Ishikawa (cell line): ENCODE measurements at regions not wholly inside any gene's neighbourhood (a gene's known extent, or its start where the extent isn't known, plus 50 kb on each side); places are given as distances from the start of the nearest gene placed in this dataset.

Experiments
- CEBPB ChIP-seq: IDR thresholded peaks from 2 replicates; pipeline ENCODE4 v1.6.1; 2012
- CREB1 ChIP-seq: IDR thresholded peaks from 2 replicates; pipeline ENCODE4 v1.6.1; 2012; ENCODE audit warnings: low read depth
- EGR1 ChIP-seq: IDR thresholded peaks from 2 replicates; pipeline ENCODE4 v1.6.1; 2012
- EP300 ChIP-seq: IDR thresholded peaks from 2 replicates; pipeline ENCODE4 v1.6.1; 2012; ENCODE audit warnings: borderline replicate concordance
- FOXM1 ChIP-seq: IDR thresholded peaks from 2 replicates; pipeline ENCODE4 v1.6.1; 2012; ENCODE audit warnings: low read depth, borderline replicate concordance
- MAX ChIP-seq: IDR thresholded peaks from 2 replicates; pipeline ENCODE4 v1.6.1; 2012
- NFIC ChIP-seq: IDR thresholded peaks from 2 replicates; pipeline ENCODE4 v1.6.1; 2012
- RAD21 ChIP-seq: IDR thresholded peaks from 2 replicates; pipeline ENCODE4 v1.6.1; 2012; ENCODE audit warnings: low read depth
- REST ChIP-seq: IDR thresholded peaks from 2 replicates; pipeline ENCODE4 v1.6.1; 2012; ENCODE audit warnings: low read depth, mild to moderate bottlenecking
- TAF1 ChIP-seq: IDR thresholded peaks from 2 replicates; pipeline ENCODE4 v1.6.1; 2012; ENCODE audit warnings: low read depth, mild to moderate bottlenecking
- TCF12 ChIP-seq: IDR thresholded peaks from 2 replicates; pipeline ENCODE4 v1.6.1; 2012; ENCODE audit warnings: low read depth
- TEAD4 ChIP-seq: IDR thresholded peaks from 2 replicates; pipeline ENCODE4 v1.6.1; 2012
- USF1 ChIP-seq: IDR thresholded peaks from 2 replicates; pipeline ENCODE4 v1.6.1; 2012
- YY1 ChIP-seq: IDR thresholded peaks from 2 replicates; pipeline ENCODE4 v1.6.1; 2012; ENCODE audit warnings: low read depth
- ZBTB7A ChIP-seq: IDR thresholded peaks from 2 replicates; pipeline ENCODE4 v1.6.1; 2012; ENCODE audit warnings: low read depth

GRCh38 chr12:78494911-78495310 is 369.7 kb upstream of the SYT1 start:
- TF ChIP-seq EGR1 (no peak), EP300 (no peak), REST (no peak), FOXM1 (no peak)

- TF ChIP-seq TEAD4 (no peak), REST (no peak), FOXM1 (no peak), NFIC (no peak), TAF1 (no peak), EP300 (no peak), CREB1 (no peak), USF1 (no peak), RAD21 (no peak), ZBTB7A (no peak), EGR1 (no peak), CEBPB (no peak)
Observed at GRCh38 chr12:78501825-78502224, 362.7 kb upstream of the SYT1 start.

- TF ChIP-seq NFIC (no peak), FOXM1 (no peak), USF1 (no peak), TCF12 (no peak), CREB1 (no peak), TAF1 (no peak), YY1 (no peak), TEAD4 (no peak), CEBPB (no peak), RAD21 (no peak), ZBTB7A (no peak), MAX (no peak), EGR1 (no peak), EP300 (no peak), REST (no peak)
Observed at GRCh38 chr12:78519422-78519821, 345.2 kb upstream of the SYT1 start.

GRCh38 chr12:78530100-78530765 is 334.3 kb upstream of the SYT1 start:
- no peak for TF ChIP-seq REST
- TF ChIP-seq NFIC: no peak
- no peak for TF ChIP-seq ZBTB7A
